Thoracic aorta (tissue), 2 donors: ENCODE measurements at regions not wholly inside any gene's neighbourhood (a gene's known extent, or its start where the extent isn't known, plus 50 kb on each side); places are given as distances from the start of the nearest gene placed in this dataset.

Experiments used
- ATAC-seq: fragments of 150-250 bp; one replicate; pipeline ENCODE4 v1.8.0; 2017; ENCODE audit warnings: low read depth; ENCODE audit not compliant: insufficient number of reproducible peaks, low FRiP score
- DNase-seq: peaks from one replicate; pipeline ENCODE4 v3.0.0-alpha.2; 2020; ENCODE audit warnings: low spot score
- H3K27ac ChIP-seq, 2 donors: fragments of 200-600 bp; sonication (generic); 1 replicate in 1 of 2; 2 replicates in 1 of 2; pipeline ENCODE4 v1.5.1; 2016; ENCODE audit warnings: mild to moderate bottlenecking in 2 of 2, moderate library complexity in 2 of 2
- H3K27me3 ChIP-seq: fragments of 200-600 bp; sonication (generic); replicated peaks from 2 replicates; pipeline ENCODE4 v1.6.0; 2016; ENCODE audit warnings: mild to moderate bottlenecking; ENCODE audit not compliant: insufficient read depth
- H3K36me3 ChIP-seq: fragments of 200-600 bp; sonication (generic); one replicate; pipeline ENCODE4 v1.5.1; 2016
- H3K4me1 ChIP-seq, 2 donors: fragments of 200-600 bp; sonication (generic); 1 replicate in 1 of 2; 2 replicates in 1 of 2; pipeline versions ENCODE4 v1.5.1 to v1.6.0; 2016; ENCODE audit warnings: low read depth in 2 of 2, mild to moderate bottlenecking in 1 of 2; ENCODE audit not compliant: control insufficient read depth in 1 of 2
- H3K4me3 ChIP-seq: fragments of 200-600 bp; sonication (generic); 2 replicates; pipeline ENCODE4 v1.5.1; 2016; ENCODE audit warnings: mild to moderate bottlenecking
- H3K9me3 ChIP-seq: fragments of 200-600 bp; sonication (generic); 2 replicates; pipeline ENCODE4 v1.5.1; 2016
- TF ChIP-seq, protein P1 (sequence below): fragments of 200-600 bp; sonication (generic); IDR thresholded peaks from one replicate; pipeline ENCODE4 v1.5.1; 2019; ENCODE audit warnings: antibody characterized with exemption

DNA sequence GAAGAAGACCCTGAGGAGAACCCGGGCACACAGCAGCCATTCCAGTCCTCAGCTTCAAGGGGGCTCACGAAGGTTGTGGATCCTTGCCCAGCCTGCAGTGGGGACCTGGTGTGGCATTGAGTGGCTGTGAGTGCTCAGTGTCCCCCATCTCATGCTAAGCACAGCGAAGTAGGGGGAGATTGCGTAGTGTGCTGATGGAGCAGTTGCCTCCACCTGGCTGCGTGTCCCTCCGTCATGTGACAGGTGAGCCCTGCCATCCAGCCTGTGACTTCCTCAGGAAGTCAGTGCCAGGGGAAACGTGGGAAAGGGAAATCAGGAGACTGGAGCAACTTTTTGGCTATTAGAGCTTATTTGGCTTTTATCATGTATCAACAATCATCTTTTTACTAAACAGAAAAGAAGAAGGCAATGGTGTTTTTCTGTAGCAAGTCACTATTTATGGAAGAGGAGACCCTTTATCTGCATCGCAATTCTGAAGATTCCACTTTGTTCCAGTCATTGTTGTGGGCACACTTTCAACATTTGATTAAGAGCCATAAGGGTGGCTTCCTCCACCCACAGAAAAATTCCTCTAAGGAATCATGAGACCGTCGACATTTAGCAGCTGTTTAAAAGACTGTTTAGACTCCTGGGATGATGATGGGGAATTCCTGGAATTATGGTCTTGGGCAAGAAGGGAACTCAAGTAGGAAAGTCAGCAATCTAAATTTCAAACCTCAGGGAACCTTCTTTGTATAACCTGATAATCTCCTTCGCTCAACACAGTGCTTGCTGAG lies 126.8 kb upstream of the SPATA13 start:
- TF ChIP-seq, protein P1, sequence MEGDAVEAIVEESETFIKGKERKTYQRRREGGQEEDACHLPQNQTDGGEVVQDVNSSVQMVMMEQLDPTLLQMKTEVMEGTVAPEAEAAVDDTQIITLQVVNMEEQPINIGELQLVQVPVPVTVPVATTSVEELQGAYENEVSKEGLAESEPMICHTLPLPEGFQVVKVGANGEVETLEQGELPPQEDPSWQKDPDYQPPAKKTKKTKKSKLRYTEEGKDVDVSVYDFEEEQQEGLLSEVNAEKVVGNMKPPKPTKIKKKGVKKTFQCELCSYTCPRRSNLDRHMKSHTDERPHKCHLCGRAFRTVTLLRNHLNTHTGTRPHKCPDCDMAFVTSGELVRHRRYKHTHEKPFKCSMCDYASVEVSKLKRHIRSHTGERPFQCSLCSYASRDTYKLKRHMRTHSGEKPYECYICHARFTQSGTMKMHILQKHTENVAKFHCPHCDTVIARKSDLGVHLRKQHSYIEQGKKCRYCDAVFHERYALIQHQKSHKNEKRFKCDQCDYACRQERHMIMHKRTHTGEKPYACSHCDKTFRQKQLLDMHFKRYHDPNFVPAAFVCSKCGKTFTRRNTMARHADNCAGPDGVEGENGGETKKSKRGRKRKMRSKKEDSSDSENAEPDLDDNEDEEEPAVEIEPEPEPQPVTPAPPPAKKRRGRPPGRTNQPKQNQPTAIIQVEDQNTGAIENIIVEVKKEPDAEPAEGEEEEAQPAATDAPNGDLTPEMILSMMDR: no peak
- Histone ChIP-seq H3K36me3 (no peaks in the 10 kb centered on the region), H3K27ac (peak overlapping the region; percentile 35 to 70), H3K4me1 (peaks cover 28 to 40% of the 10 kb centered on the region in 2 donors), H3K9me3 (no peaks in the 10 kb centered on the region), H3K4me3 (no peak overlapping the region), H3K27me3 (no peaks in the 10 kb centered on the region)
- DNase-seq (no peak), ATAC-seq (no peak)

DNA sequence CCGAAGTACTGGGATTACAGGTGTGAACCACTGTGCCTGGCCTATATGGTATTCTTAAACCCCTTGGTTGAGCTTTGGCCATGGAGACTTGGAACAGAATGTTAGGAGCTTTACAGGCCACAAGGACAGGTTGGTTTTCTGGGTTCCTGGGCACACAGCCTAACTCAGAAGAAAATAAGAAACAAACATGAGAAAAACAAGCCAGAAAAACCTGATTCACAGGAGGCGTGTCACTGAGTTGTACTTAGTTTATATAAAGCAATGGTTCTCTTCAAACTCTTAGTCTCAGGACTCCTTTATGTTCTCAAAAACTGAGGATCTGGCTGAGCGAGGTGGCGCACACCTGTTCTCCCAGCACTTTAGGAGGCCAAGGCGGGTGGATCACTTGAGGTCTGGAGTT lies 125.1 kb upstream of the SPATA13 start:
- DNase-seq (no peak), ATAC-seq (no peak)
- no peaks in the 10 kb centered on the region for H3K27me3 ChIP-seq
- H3K4me1 ChIP-seq: peaks cover 28 to 41% of the 10 kb centered on the region in 2 donors
- H3K4me3 ChIP-seq: no peak overlapping the region
- TF ChIP-seq, protein P1: no peak
- H3K27ac ChIP-seq: no peak overlapping the region
- H3K36me3 ChIP-seq: no peaks in the 10 kb centered on the region
- H3K9me3 ChIP-seq: no peaks in the 10 kb centered on the region

DNA sequence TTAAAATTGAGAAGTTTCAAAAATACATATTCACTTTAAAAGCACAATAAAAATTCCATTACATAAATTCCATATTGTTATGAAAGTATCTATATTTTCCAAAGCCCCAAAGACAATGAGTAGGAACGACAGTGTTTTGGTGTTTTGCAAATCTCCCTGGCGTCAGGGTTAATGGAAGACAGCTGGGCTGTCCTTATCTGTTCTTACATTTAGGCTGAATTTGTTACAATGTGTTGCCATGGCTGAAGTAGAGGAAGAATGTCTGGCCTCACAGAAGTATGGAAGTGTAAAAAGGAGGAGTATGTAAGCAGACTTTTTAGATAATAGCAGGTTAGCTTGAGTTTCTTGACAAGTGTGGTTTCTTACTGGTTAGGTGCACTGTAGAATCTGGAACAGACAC lies 124.4 kb upstream of the SPATA13 start:
- Histone ChIP-seq H3K36me3 (no peaks in the 10 kb centered on the region), H3K27me3 (no peaks in the 10 kb centered on the region), H3K4me1 (peaks cover 28 to 41% of the 10 kb centered on the region in 2 donors), H3K4me3 (no peak overlapping the region), H3K27ac (no peak overlapping the region), H3K9me3 (no peaks in the 10 kb centered on the region)
- ATAC-seq (no peak), DNase-seq (no peak)
- TF ChIP-seq, protein P1: no peak

DNA sequence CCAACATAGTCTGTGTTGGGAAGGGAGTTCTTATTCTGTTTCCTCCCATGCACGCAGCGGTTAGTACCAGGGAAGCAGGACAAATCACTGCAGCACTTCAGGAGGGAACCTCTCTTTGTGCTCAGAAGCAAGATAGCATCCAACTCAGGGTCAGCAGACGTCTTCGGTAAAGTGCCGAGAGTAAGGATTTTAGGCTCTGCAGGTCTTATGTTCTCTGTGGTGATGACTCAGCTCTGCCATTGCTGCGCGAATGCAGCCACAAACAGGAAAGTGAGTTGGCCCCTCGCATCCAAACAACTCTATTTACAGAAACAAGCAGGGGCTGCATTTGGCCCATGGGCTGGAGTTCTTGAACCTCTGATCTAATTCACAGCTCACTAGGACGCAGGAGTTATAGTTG lies 122.1 kb upstream of the SPATA13 start:
- Histone ChIP-seq H3K4me3 (no peak overlapping the region), H3K27ac (no peak overlapping the region), H3K9me3 (no peaks in the 10 kb centered on the region), H3K36me3 (no peaks in the 10 kb centered on the region), H3K27me3 (no peaks in the 10 kb centered on the region), H3K4me1 (peaks cover 12 to 19% of the 10 kb centered on the region in 2 donors)
- no peak for DNase-seq
- no peak for ATAC-seq
- TF ChIP-seq, protein P1: no peak

DNA sequence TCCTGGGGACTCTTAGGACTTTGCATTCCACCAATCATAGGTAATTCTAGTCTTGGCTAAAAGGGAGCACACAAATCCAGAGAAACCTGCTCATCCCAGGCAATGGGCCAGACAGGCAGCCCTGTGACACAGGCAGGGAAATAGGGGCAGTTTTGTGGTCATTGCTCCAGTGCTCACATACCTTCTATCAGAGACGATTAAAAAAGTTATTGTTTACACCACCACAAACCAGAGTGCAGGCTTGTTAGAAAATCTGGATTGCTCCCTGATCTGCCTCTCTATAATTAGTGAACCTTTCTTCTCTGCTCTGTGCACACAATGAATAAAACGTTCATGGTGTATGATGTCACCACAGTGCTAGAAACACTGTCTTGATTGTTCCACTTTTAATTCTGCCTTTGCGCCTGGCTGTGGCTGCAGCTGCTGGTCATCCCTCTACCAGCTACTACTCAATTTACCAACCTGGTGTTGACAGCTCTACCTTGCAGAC lies 121.6 kb upstream of the SPATA13 start:
- Histone ChIP-seq H3K36me3 (no peaks in the 10 kb centered on the region), H3K27ac (no peak overlapping the region), H3K27me3 (no peaks in the 10 kb centered on the region), H3K4me3 (no peak overlapping the region), H3K4me1 (peaks cover 7 to 16% of the 10 kb centered on the region in 2 donors), H3K9me3 (no peaks in the 10 kb centered on the region)
- ATAC-seq: no peak
- TF ChIP-seq, protein P1: no peak
- no peak for DNase-seq
